HG03439 (cell line): ENCODE measurements at regions not wholly inside any gene's neighbourhood (a gene's known extent, or its start where the extent isn't known, plus 50 kb on each side); places are given as distances from the start of the nearest gene placed in this dataset.
"Not testable (repeated sequence)": the region's sequence is repeated elsewhere in the genome, so short reads cannot be mapped to it uniquely, and the experiment has no call there.

Experiments
- ATAC-seq: cut with Tn5 transposase; IDR thresholded peaks from one replicate; pipeline ENCODE4 v1.9.1; 2021; ENCODE audit warnings: mild to moderate bottlenecking, moderate library complexity; ENCODE audit not compliant: unreplicated experiment

- ATAC-seq = no peak
Observed at GRCh38 chr10:131363416-131363815, 51.9 kb upstream of the TCERG1L start.

- no peak for ATAC-seq
Observed at GRCh38 chr10:131371571-131371970, 60.0 kb upstream of the TCERG1L start.

- no peak for ATAC-seq
Observed at GRCh38 chr10:131381576-131381975, 70.1 kb upstream of the TCERG1L start.

GRCh38 chr10:131385161-131385872 is 73.8 kb upstream of the TCERG1L start:
- ATAC-seq = not testable (repeated sequence)

GRCh38 chr10:131387018-131387529 is 75.6 kb upstream of the TCERG1L start:
- no peak for ATAC-seq

- no peak for ATAC-seq
Observed at GRCh38 chr10:131391936-131392335, 80.4 kb upstream of the TCERG1L start.

- ATAC-seq = no peak
Observed at GRCh38 chr10:131396121-131397050, 84.9 kb upstream of the TCERG1L start.

GRCh38 chr10:131398166-131398565 is 86.6 kb upstream of the TCERG1L start:
- no peak for ATAC-seq

- no peak for ATAC-seq
Observed at GRCh38 chr10:131399981-131400380, 88.5 kb upstream of the TCERG1L start.

GRCh38 chr10:131400513-131400912 is 89.0 kb upstream of the TCERG1L start:
- ATAC-seq = no peak

- ATAC-seq = no peak
Observed at GRCh38 chr10:131402771-131403650, 91.5 kb upstream of the TCERG1L start.

GRCh38 chr10:131403936-131404335 is 92.4 kb upstream of the TCERG1L start:
- no peak for ATAC-seq

- no peak for ATAC-seq
Observed at GRCh38 chr10:131404886-131405285, 93.4 kb upstream of the TCERG1L start.

- no peak for ATAC-seq
Observed at GRCh38 chr10:131406676-131407392, 95.3 kb upstream of the TCERG1L start.

GRCh38 chr10:131418681-131419080 is 107.2 kb upstream of the TCERG1L start:
- no peak for ATAC-seq

- ATAC-seq = no peak
Observed at GRCh38 chr10:131419797-131420196, 108.3 kb upstream of the TCERG1L start.

- ATAC-seq = no peak
Observed at GRCh38 chr10:131420867-131421266, 109.3 kb upstream of the TCERG1L start.

GRCh38 chr10:131421381-131421780 is 109.9 kb upstream of the TCERG1L start:
- no peak for ATAC-seq

GRCh38 chr10:131422731-131423130 is 111.2 kb upstream of the TCERG1L start:
- no peak for ATAC-seq

- ATAC-seq = no peak
Observed at GRCh38 chr10:131424053-131424452, 112.5 kb upstream of the TCERG1L start.
